ENCODE measurements at regions not wholly inside any gene's neighbourhood (a gene's known extent, or its start where the extent isn't known, plus 50 kb on each side); places are given as distances from the start of the nearest gene placed in this dataset.
A peak's percentile ranks its signal among the peaks of the same experiment; 100 is the strongest.

- FAIRE-seq (no peak), DNase-seq (ENCODE audit: low spot score) (no peak)
These were observed 138.1 kb upstream of the PTPN1 start for GRCh38 chr20:50371878-50372769.

GRCh38 chr20:50372770-50373088 lies 137.5 kb upstream of the PTPN1 start:
- FAIRE-seq (peak; percentile 74), DNase-seq (ENCODE audit: low spot score) (peak; percentile 92)

GRCh38 chr20:50373674-50374286 lies 136.4 kb upstream of the PTPN1 start:
- DNase-seq (ENCODE audit: low spot score) (peak; percentile 84), FAIRE-seq (no peak)

- FAIRE-seq: no peak
These were observed 135.6 kb upstream of the PTPN1 start for GRCh38 chr20:50374541-50375078.

DNA sequence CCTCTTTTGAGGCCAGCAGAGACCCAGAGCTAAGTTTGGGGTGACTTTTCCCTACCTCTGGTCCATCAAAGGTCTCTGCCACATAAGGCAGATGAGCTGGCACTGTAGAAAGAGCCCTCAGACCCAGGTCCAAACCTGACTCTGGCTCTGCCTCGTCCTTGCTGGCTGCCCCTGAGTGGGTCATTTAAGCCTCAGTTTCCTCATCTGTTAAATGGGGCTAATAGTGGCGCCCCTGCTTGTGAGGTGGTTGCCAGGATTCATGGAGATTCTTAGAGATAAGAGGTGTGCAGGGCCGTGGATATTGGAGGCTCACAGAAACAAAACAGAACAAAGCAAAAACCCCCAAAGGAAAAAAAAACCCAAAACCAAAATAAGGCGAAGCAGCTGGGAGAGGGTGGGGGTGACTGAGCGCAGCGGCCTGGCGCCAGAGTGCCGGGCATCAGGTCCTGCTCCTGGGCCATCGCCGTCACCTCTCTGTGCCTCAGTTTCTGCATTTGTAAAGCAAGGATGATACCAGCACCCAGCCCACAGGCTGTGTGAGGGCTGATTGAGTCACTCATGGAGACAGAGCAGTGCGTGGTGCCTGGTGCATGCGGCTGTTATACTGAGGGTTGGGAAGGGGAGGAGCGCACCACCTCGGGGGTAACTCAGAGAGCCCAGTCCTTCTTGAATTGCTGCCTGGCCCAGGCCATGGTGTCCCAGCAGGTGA lies 133.8 kb upstream of the PTPN1 start:
- FAIRE-seq: no peak
- no peak for DNase-seq (ENCODE audit: low spot score)

More at GRCh38 chr20:50374541-50375078, 135.6 kb upstream of the PTPN1 start:
- DNase-seq (ENCODE audit: low spot score): no peak

- DNase-seq (ENCODE audit: low spot score) (no peak), FAIRE-seq (no peak)
These were observed 133.2 kb upstream of the PTPN1 start for GRCh38 chr20:50376888-50377459.

- FAIRE-seq: no peak
- DNase-seq (ENCODE audit: low spot score): no peak
These were observed 131.8 kb upstream of the PTPN1 start for GRCh38 chr20:50378170-50379000.

DNA sequence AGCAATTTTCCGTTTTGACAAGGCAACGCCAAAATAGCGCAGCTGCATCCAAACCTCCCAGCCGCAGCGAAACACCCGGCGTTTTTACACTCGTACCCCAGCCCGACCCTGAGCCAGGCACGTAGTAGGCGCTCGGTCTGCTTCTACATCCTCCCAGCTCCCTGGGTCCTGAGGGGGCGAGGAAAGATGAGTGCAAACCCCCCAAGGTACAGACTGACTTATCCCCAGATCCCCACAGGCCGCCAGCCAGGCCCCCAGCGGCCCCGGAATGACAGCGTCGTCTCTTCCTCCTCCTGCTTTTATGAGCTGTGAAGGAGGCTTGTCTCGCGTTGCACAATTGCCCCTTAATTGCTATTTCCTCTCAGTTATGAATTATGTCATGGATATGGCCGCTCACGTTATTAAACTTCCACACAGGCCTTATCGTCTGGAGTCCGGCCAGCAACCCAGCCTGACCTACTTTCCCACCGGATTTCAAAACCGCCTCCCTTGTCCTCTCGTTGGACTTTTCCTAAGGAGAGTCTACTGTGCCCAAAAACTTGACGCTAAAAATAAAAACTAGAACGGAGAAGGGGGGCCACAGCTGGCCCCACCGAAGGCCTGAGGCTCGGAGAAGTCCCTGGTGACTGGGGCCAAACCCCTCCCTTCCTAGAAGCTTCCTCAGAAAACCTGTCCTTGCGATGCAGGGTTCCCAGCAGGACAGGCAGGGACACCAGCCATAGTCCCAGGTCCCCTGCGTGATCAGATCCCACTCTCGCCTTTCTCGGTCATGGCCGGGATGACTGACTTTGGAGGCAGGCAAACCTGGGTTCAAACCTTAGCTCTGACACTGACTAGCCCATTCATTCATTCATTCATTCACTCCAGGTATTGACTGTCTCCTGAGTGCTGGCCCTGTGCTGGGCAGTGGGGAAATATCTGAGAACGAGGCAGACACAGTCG lies 130.9 kb upstream of the PTPN1 start:
- no peak for FAIRE-seq
- DNase-seq (ENCODE audit: low spot score): no peak

GRCh38 chr20:50379991-50380696 lies 130.0 kb upstream of the PTPN1 start:
- DNase-seq (ENCODE audit: low spot score): no peak

GRCh38 chr20:50380697-50381040 lies 129.5 kb upstream of the PTPN1 start:
- DNase-seq (ENCODE audit: low spot score): peak; percentile 71
- FAIRE-seq: no peak

More at GRCh38 chr20:50379991-50380696, 130.0 kb upstream of the PTPN1 start:
- no peak for FAIRE-seq

GRCh38 chr20:50381075-50381732 lies 129.0 kb upstream of the PTPN1 start:
- FAIRE-seq: peak; percentile 90

DNA sequence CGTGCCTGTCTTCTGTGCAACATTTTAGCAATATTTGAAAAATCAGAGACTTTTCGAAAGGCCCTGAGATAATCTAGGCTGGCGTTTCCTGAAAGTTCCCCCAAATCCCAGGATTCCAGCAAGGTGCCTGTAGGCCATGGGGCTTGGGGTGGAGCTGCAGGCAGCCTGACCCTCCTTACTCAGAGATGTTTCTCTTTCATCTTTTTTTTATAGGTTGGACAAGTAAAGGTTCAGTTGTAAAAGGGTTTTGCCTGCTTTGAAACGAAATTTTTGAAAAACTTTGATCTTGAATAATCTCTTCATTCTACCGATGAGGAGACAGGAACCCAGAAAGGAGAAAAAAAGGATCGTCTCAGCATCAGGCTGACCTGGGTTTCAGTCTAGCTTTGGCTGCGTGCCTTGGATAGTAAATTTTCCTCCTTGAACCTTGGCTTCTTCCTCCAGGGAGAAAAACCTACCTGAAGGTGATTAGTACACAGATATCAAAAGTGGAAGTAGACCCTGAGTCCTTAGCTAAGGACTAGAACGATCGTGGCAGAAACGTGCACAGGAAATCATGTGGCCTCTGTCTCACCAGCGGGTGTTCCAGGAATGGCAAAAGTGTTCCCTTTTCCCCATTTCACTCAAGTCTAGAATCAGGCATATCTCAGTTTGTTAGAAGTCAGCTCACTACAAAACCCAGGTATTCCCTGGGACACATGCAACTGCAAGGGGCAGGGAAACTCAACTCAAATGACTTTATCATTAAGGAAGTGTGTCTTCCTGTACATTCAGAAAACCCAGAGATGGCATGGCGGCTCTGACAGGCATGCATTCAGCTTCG lies 128.2 kb upstream of the PTPN1 start:
- DNase-seq (ENCODE audit: low spot score) (no peak), FAIRE-seq (no peak)

More at GRCh38 chr20:50381075-50381732, 129.0 kb upstream of the PTPN1 start:
- DNase-seq (ENCODE audit: low spot score): no peak

DNA sequence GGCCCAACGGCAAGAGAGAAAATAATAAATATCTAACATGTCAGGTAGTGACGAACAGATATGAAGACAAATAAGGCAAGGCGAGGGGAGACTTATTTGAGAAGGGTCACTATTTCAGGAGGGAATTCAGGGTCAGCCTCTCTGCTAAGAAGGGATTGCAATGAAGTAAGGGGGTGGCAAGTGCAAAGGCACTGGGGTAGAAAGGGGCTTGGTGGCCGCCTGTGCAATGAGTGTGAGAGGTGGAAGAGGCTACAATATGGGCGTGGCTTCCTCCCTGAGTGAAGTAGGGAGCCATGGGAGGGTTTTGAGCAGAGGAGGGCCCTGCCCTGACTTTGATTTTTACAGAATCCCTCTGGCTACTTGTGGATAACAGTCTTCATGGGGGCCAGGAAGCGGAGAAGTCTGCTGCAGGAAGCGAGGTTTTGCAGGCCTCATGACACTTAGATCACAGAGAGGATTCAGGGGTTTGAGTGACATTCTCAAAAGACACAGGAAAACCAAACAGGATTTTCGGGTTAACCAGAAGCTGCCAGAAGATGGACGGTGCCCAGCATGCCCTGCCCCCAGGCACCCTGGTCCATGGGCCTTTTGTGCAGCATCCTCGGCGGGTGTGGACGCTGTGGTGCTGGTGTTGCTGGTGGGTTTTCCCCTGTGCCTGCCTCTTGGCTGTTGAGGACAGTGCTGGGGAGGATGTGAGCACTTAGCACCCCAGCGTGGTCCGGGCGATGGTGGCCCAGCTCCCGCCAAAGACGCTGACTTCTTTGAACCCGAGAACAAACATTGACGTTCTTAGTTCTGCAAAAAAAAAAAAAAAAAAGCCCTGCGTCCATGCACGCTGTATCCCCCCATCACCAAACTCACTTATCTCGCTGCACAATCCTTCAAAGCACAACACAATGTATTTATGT lies 124.2 kb upstream of the PTPN1 start:
- FAIRE-seq (no peak), DNase-seq (ENCODE audit: low spot score) (no peak)

DNA sequence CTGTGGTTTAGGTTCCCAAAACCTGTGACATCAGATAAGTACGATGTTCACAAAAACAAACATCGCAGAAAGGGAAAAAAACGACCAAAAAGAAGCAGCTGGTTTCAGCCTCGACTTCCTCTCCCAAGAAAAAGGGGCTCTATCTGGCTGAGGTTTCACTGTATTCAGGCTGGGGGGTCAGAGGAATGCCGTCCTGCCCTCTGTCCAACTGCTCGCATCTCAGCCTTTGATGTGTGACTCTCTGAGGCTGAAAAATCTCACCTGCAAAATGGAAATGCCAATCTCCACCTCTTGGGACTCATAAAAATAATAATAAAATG lies 123.6 kb upstream of the PTPN1 start:
- DNase-seq (ENCODE audit: low spot score) (no peak), FAIRE-seq (no peak)

- no peak for FAIRE-seq
These were observed 122.8 kb upstream of the PTPN1 start for GRCh38 chr20:50387218-50387995.

GRCh38 chr20:50387996-50388332 lies 122.2 kb upstream of the PTPN1 start:
- FAIRE-seq (no peak), DNase-seq (ENCODE audit: low spot score) (no peak)

More at GRCh38 chr20:50387218-50387995, 122.8 kb upstream of the PTPN1 start:
- DNase-seq (ENCODE audit: low spot score): no peak

All from urothelium cell line (cell line).